Panc1 (cell line): ENCODE measurements at regions not wholly inside any gene's neighbourhood (a gene's known extent, or its start where the extent isn't known, plus 50 kb on each side); places are given as distances from the start of the nearest gene placed in this dataset.

Experiments
- ATAC-seq: fragments of 200-7000 bp; cut with Tn5 transposase; 2 replicates; pipeline ENCODE4 v1.9.1; 2020; ENCODE audit warnings: mild to moderate bottlenecking, moderate library complexity
- BruUV-seq: library from RNA; stranded (reverse); fragments of 400-500 nt; replicated peaks from 2 replicates; lab custom pipeline; 2021; lab: Mats Ljungman, UMichigan
- CTCF ChIA-PET: fragments of 300-600 bp; sonication (Branson Sonifier 250); formaldehyde crosslinking; loops from one replicate; lab custom pipeline; 2022; ENCODE audit warnings: antibody characterized with exemption; lab: Charles Lee
- POLR2A ChIA-PET: fragments of 300-600 bp; sonication (Branson Sonifier 250); formaldehyde crosslinking; loops from one replicate; lab custom pipeline; 2022; ENCODE audit warnings: antibody characterized with exemption; lab: Charles Lee
- DNase-seq: peaks from one replicate; pipeline ENCODE4 v3.0.0-alpha.2; 2010; ENCODE audit warnings: low read depth, low spot score
- H3K27ac ChIP-seq: 2 replicates; pipeline ENCODE4 v1.5.1; 2011; ENCODE audit warnings: mild to moderate bottlenecking, low read length, inconsistent platforms
- H3K27me3 ChIP-seq: fragments of 200-500 bp; sonication (Bioruptor generic); 2 replicates; pipeline ENCODE4 v1.6.0; 2014; ENCODE audit warnings: low read length, inconsistent platforms; ENCODE audit not compliant: control insufficient read depth, insufficient read depth
- H3K36me3 ChIP-seq: fragments of 200-500 bp; sonication (Bioruptor generic); 2 replicates; pipeline ENCODE4 v1.5.1; 2014; ENCODE audit warnings: inconsistent platforms, mild to moderate bottlenecking, low read length, moderate library complexity; ENCODE audit not compliant: control insufficient read depth, insufficient read depth
- H3K4me1 ChIP-seq: 2 replicates; pipeline ENCODE4 v1.5.1; 2011; ENCODE audit warnings: inconsistent platforms, mild to moderate bottlenecking, low read length, moderate library complexity; ENCODE audit not compliant: control insufficient read depth, insufficient read depth
- H3K4me3 ChIP-seq, 2 experiments: 2 replicates each; pipeline ENCODE4 v1.5.1; 2011 to 2012; ENCODE audit warnings: low read depth in 2 of 2, low read length in 2 of 2, mild to moderate bottlenecking in 2 of 2, inconsistent platforms in 1 of 2, moderate library complexity in 1 of 2
- H3K9me3 ChIP-seq: fragments of 200-500 bp; sonication (Bioruptor generic); 2 replicates; pipeline ENCODE4 v1.5.1; 2014; ENCODE audit warnings: low read depth, mild to moderate bottlenecking, inconsistent platforms, low read length, moderate library complexity; ENCODE audit not compliant: control insufficient read depth, insufficient read depth
- CTCF ChIP-seq: fragments of 450-650 bp; IDR thresholded peaks from 2 replicates; pipeline ENCODE4 v1.5.1; 2017; ENCODE audit warnings: mild to moderate bottlenecking
- POLR2AphosphoS5 ChIP-seq: IDR thresholded peaks from 2 replicates; pipeline ENCODE4 v1.6.1; 2012; ENCODE audit warnings: mild to moderate bottlenecking, low read depth, low read length, moderate library complexity
- REST ChIP-seq, 2 experiments: IDR thresholded peaks; 2 replicates each; pipeline ENCODE4 v1.6.1; 2011 to 2012; ENCODE audit warnings: low read depth in 2 of 2, control low read depth in 1 of 2, low read length in 1 of 2, mild to moderate bottlenecking in 1 of 2, moderate library complexity in 1 of 2; ENCODE audit not compliant: insufficient read depth in 1 of 2
- SIN3A ChIP-seq: IDR thresholded peaks from 2 replicates; pipeline ENCODE4 v1.6.1; 2012; ENCODE audit warnings: low read depth, mild to moderate bottlenecking, low read length, moderate library complexity, borderline replicate concordance; ENCODE audit not compliant: insufficient read depth
- TCF7L2 ChIP-seq: IDR thresholded peaks from 2 replicates; pipeline ENCODE4 v1.6.1; 2011; ENCODE audit warnings: mild to moderate bottlenecking, low read depth, low read length, inconsistent platforms
- in situ Hi-C: cut with HindIII; loops from 2 replicates; pipeline ENCODE4 v1.10.0; 2016; ENCODE audit warnings: low sequenced_read_pairs, low pct_unique_long_range_greater_than_20kb
- intact Hi-C: fragments of 100-400 bp; cut with micrococcal nuclease; formaldehyde crosslinking; loops from one replicate; pipeline ENCODE4 v1.10.0; 2022; ENCODE audit not compliant: unreplicated experiment

DNA sequence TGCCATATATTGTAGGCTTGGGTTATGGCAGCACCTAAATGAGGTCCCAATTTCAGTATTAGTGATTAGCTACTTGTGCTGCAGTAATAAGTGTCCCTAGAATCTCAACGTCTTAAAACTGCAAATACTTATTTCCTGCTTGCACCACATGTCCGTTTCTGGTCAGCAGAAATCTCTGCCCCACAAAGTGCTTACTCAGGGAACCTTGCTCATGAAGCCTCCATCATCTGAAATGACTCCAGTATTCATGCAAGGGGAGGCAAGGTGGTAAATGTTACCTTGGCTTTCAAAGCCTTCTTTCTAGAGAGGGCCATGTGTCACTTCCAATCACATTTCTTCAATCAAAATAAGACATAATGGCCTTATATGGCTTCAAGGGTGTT lies 274.2 kb upstream of the KAZN start:
- no peaks in the 10 kb centered on the region; the same call in 1 of the 2 replicates for H3K27me3 ChIP-seq
- TF ChIP-seq TCF7L2: no peak
- TF ChIP-seq SIN3A: no peak
- TF ChIP-seq CTCF: no peak
- TF ChIP-seq REST (IDR thresholded peaks at IDR 0.05; ENCODE audit: insufficient read depth in 1 of 2, low read depth in 2 of 2, low read length in 1 of 2): no peak
- no peak for TF ChIP-seq POLR2AphosphoS5
- DNase-seq (no peak), ATAC-seq (no peak)
- H3K9me3 ChIP-seq: no peaks in the 10 kb centered on the region
- intact Hi-C loops (no loop called here), in situ Hi-C loops (no loop called here)
- H3K4me1 ChIP-seq: no peaks in the 10 kb centered on the region
- no peaks in the 10 kb centered on the region for H3K36me3 ChIP-seq
- H3K27ac ChIP-seq: no peak overlapping the region
- no TSS peak for BruUV-seq
- no peak overlapping the region for H3K4me3 ChIP-seq
- ChIA-PET POLR2A (no interaction called here), CTCF (no interaction called here)

GRCh38 chr1:14326857-14327256 lies 271.6 kb upstream of the KAZN start:
- ChIA-PET POLR2A (no interaction called here), CTCF (no interaction called here)
- no peak overlapping the region for H3K4me3 ChIP-seq
- ATAC-seq: no peak
- no peaks in the 10 kb centered on the region for H3K9me3 ChIP-seq
- in situ Hi-C loops (no loop called here), intact Hi-C loops (no loop called here)
- H3K4me1 ChIP-seq: no peaks in the 10 kb centered on the region
- no peaks in the 10 kb centered on the region; the same call in 1 of the 2 replicates for H3K27me3 ChIP-seq
- H3K27ac ChIP-seq: no peak overlapping the region
- BruUV-seq: no TSS peak
- H3K36me3 ChIP-seq: no peaks in the 10 kb centered on the region
- TF ChIP-seq SIN3A (no peak), POLR2AphosphoS5 (no peak), CTCF (no peak), TCF7L2 (no peak), REST (IDR thresholded peaks at IDR 0.05; ENCODE audit: insufficient read depth in 1 of 2, low read depth in 2 of 2, low read length in 1 of 2) (no peak)
- DNase-seq: no peak
